GM12878 (cell line): ENCODE measurements at regions not wholly inside any gene's neighbourhood (a gene's known extent, or its start where the extent isn't known, plus 50 kb on each side); places are given as distances from the start of the nearest gene placed in this dataset.

Source experiments
- ATAC-seq: fragments of 200-7000 bp; cut with Tn5 transposase; 3 replicates; pipeline ENCODE4 v1.9.1; 2020; ENCODE audit warnings: mild to moderate bottlenecking, moderate library complexity
- BruUV-seq: library from RNA; stranded (reverse); fragments of 400-500 nt; replicated peaks from 2 replicates; lab custom pipeline; 2021; lab: Mats Ljungman, UMichigan
- CTCF ChIA-PET: fragments of 300-600 bp; sonication (Branson Sonifier 250); formaldehyde crosslinking; extraction: SDS; loops from one replicate; lab custom pipeline; 2021; ENCODE audit warnings: inconsistent platforms; lab: Yijun Ruan, JAX
- POLR2A ChIA-PET: fragments of 350-600 bp; formaldehyde crosslinking; extraction: SDS; loops from one replicate; lab custom pipeline; 2021; ENCODE audit warnings: inconsistent platforms; lab: Charles Lee
- RAD21 ChIA-PET: fragments of 300-600 bp; sonication (Branson Sonifier 250); formaldehyde crosslinking; loops from one replicate; lab custom pipeline; 2023; ENCODE audit warnings: antibody characterized with exemption; ENCODE audit not compliant: unreplicated experiment; lab: Charles Lee
- SMC1A ChIA-PET: fragments of 300-600 bp; sonication (Branson Sonifier 250); formaldehyde crosslinking; loops from one replicate; lab custom pipeline; 2023; ENCODE audit not compliant: unreplicated experiment, uncharacterized antibody; lab: Charles Lee
- DNase-seq: peaks from one replicate; pipeline ENCODE4 v3.0.0-alpha.2; 2011; ENCODE audit warnings: low read depth, low spot score
- FAIRE-seq: peaks from 3 replicates; lab custom pipeline; 2011; peaks lifted over from hg19 to GRCh38; lab: Jason Lieb, UNC
- H2AFZ ChIP-seq: 2 replicates; pipeline ENCODE4 v1.6.0; 2011; ENCODE audit warnings: low read depth, low read length, control low read depth; ENCODE audit not compliant: control insufficient read depth
- H3K27ac ChIP-seq: 2 replicates; pipeline ENCODE4 v1.5.1; 2011; ENCODE audit warnings: control low read depth; ENCODE audit not compliant: control insufficient read depth, insufficient read depth
- H3K27me3 ChIP-seq, 2 experiments: replicated peaks in 1 of 2; 2 replicates each; pipeline versions ENCODE4 v1.6.0 to v1.6.1; 2011; ENCODE audit warnings: low read length in 1 of 2; ENCODE audit not compliant: control insufficient read depth in 2 of 2, insufficient read depth in 2 of 2
- H3K36me3 ChIP-seq, 2 experiments: 2 replicates each; pipeline ENCODE4 v1.5.1; 2011; ENCODE audit warnings: low read length in 1 of 2; ENCODE audit not compliant: control insufficient read depth in 2 of 2, insufficient read depth in 2 of 2
- H3K4me1 ChIP-seq: 2 replicates; pipeline ENCODE4 v1.6.1; 2011; ENCODE audit warnings: mild to moderate bottlenecking, low read length, moderate library complexity, mixed read lengths; ENCODE audit not compliant: control insufficient read depth, insufficient read depth
- H3K4me2 ChIP-seq: 2 replicates; pipeline ENCODE4 v1.6.0; 2011; ENCODE audit warnings: control low read depth; ENCODE audit not compliant: control insufficient read depth, insufficient read depth
- H3K4me3 ChIP-seq: fragments of 200-600 bp; sonication (generic); 2 replicates; pipeline ENCODE4 v1.5.1; 2016
- H3K79me2 ChIP-seq: 2 replicates; pipeline ENCODE4 v1.6.0; 2011; ENCODE audit warnings: low read length; ENCODE audit not compliant: control insufficient read depth, insufficient read depth
- H3K9ac ChIP-seq: 2 replicates; pipeline ENCODE4 v1.8.0; 2011; ENCODE audit warnings: low read length, control low read depth, mixed read lengths; ENCODE audit not compliant: control insufficient read depth, insufficient read depth
- H3K9me3 ChIP-seq: replicated peaks from 3 replicates; pipeline ENCODE4 v1.5.1; 2011; ENCODE audit warnings: mild to moderate bottlenecking, low read length; ENCODE audit not compliant: control insufficient read depth, insufficient read depth
- H4K20me1 ChIP-seq: 2 replicates; pipeline ENCODE4 v1.6.0; 2011; ENCODE audit not compliant: control insufficient read depth, insufficient read depth
- IKZF1 ChIP-seq: fragments of 450-650 bp; conservative IDR thresholded peaks from 2 replicates; pipeline ENCODE4 v1.6.1; 2017; ENCODE audit warnings: antibody characterized with exemption, mild to moderate bottlenecking
- NKRF ChIP-seq: fragments of 450-650 bp; conservative IDR thresholded peaks from 2 replicates; pipeline ENCODE4 v1.6.1; 2017; ENCODE audit warnings: mild to moderate bottlenecking, moderate library complexity
- POLR2A ChIP-seq: IDR thresholded peaks from 2 replicates; pipeline ENCODE4 v1.6.1; 2011; ENCODE audit warnings: low read depth, mild to moderate bottlenecking, low read length
- RB1 ChIP-seq: fragments of 450-650 bp; formaldehyde crosslinking; IDR thresholded peaks from 2 replicates; pipeline ENCODE4 v1.6.1; 2017; ENCODE audit warnings: mild to moderate bottlenecking, borderline replicate concordance
- SMAD1 ChIP-seq: fragments of 450-650 bp; IDR thresholded peaks from 2 replicates; pipeline ENCODE4 v1.6.1; 2018; ENCODE audit warnings: mild to moderate bottlenecking, low read depth; ENCODE audit not compliant: partially characterized antibody
- SUPT20H ChIP-seq: IDR thresholded peaks from 2 replicates; pipeline ENCODE4 v1.6.1; 2011; ENCODE audit warnings: low read depth, mild to moderate bottlenecking, low read length, moderate library complexity, borderline replicate concordance; ENCODE audit not compliant: control insufficient read depth
- TBL1XR1 ChIP-seq: IDR thresholded peaks from 2 replicates; pipeline ENCODE4 v1.6.1; 2012; ENCODE audit warnings: low read depth, low read length, improper control_type of control experiment
- YBX1 ChIP-seq: fragments of 450-650 bp; IDR thresholded peaks from 2 replicates; pipeline ENCODE4 v1.6.1; 2016; ENCODE audit warnings: antibody characterized with exemption
- ZBTB4 ChIP-seq: fragments of 450-650 bp; formaldehyde crosslinking; IDR thresholded peaks from 2 replicates; pipeline ENCODE4 v1.4.0; 2022; ENCODE audit warnings: mild to moderate bottlenecking, moderate library complexity
- WGBS: methylation state at CpG from one replicate; pipeline ENCODE4 v1.1.6; 2016; ENCODE audit warnings: low lambda C conversion rate; ENCODE audit not compliant: insufficient replicate concordance, insufficient coverage; ENCODE audit errors: missing lambda C conversion rate; 5-methylcytosine and 5-hydroxymethylcytosine counted together
- in situ Hi-C: fragments of 300-500 bp; cut with MboI; formaldehyde crosslinking; loops from 9 replicates; pipeline ENCODE4 v1.14.3; 2018; ENCODE audit warnings: mixed read lengths
- intact Hi-C: fragments of 100-400 bp; cut with micrococcal nuclease; formaldehyde crosslinking; loops from one replicate; pipeline ENCODE4 v1.14.2; 2022; ENCODE audit not compliant: unreplicated experiment
- TF ChIP-seq, protein P1 (sequence below): IDR thresholded peaks from 2 replicates; pipeline ENCODE4 v1.6.1; 2011; ENCODE audit warnings: low read depth, low read length, improper control_type of control experiment, borderline replicate concordance
- TF ChIP-seq, protein P2 (sequence below): fragments of 450-650 bp; IDR thresholded peaks from 2 replicates; pipeline ENCODE4 v1.6.1; 2018; ENCODE audit warnings: mild to moderate bottlenecking, low read depth, moderate library complexity; ENCODE audit not compliant: partially characterized antibody

DNA sequence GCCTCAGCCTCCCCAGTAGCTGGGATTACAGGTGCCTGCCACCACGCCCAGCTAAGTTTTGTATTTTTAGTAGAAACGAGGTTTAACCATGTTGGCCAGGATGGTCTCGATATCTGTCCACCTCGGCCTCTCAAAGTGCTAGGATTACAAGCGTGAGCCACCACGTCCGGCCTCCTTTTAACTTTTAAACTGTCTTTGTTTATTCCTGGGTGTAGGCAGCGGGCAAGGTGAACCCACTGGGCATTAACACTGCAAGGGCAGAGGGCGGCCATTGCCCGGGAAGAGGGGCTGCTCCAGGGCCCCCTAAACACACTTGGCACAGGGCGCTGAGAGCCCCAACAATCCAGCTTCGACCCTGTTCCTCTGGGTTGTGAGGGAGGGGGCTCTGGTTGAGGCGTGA lies 693.6 kb downstream of the BRD1 start:
- Histone ChIP-seq H4K20me1 (no peaks in the 10 kb centered on the region), H3K36me3 (no peaks in the 10 kb centered on the region), H3K27ac (no peak overlapping the region), H2AFZ (no peak overlapping the region), H3K9ac (no peak overlapping the region), H3K4me1 (no peaks in the 10 kb centered on the region), H3K4me2 (no peak overlapping the region), H3K9me3 (no peaks in the 10 kb centered on the region; the same call in 2 of the 3 replicates), H3K4me3 (no peak overlapping the region), H3K27me3 (no peaks in the 10 kb centered on the region), H3K79me2 (no peaks in the 10 kb centered on the region)
- POLR2A ChIA-PET, result no interaction called here
- TF ChIP-seq SUPT20H (no peak), POLR2A (no peak), NKRF (no peak), YBX1 (no peak), IKZF1 (no peak), TBL1XR1 (no peak), ZBTB4 (CRISPR knock-in tag) (no peak), RB1 (no peak), SMAD1 (no peak)
- TF ChIP-seq, protein P1, sequence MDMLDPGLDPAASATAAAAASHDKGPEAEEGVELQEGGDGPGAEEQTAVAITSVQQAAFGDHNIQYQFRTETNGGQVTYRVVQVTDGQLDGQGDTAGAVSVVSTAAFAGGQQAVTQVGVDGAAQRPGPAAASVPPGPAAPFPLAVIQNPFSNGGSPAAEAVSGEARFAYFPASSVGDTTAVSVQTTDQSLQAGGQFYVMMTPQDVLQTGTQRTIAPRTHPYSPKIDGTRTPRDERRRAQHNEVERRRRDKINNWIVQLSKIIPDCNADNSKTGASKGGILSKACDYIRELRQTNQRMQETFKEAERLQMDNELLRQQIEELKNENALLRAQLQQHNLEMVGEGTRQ, result no peak
- TF ChIP-seq, protein P2, sequence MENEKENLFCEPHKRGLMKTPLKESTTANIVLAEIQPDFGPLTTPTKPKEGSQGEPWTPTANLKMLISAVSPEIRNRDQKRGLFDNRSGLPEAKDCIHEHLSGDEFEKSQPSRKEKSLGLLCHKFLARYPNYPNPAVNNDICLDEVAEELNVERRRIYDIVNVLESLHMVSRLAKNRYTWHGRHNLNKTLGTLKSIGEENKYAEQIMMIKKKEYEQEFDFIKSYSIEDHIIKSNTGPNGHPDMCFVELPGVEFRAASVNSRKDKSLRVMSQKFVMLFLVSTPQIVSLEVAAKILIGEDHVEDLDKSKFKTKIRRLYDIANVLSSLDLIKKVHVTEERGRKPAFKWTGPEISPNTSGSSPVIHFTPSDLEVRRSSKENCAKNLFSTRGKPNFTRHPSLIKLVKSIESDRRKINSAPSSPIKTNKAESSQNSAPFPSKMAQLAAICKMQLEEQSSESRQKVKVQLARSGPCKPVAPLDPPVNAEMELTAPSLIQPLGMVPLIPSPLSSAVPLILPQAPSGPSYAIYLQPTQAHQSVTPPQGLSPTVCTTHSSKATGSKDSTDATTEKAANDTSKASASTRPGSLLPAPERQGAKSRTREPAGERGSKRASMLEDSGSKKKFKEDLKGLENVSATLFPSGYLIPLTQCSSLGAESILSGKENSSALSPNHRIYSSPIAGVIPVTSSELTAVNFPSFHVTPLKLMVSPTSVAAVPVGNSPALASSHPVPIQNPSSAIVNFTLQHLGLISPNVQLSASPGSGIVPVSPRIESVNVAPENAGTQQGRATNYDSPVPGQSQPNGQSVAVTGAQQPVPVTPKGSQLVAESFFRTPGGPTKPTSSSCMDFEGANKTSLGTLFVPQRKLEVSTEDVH, result no peak
- CTCF ChIA-PET, result no interaction called here
- RAD21 ChIA-PET, result no interaction called here
- 13% methylated on average over 13 of the region's 13 CpGs for WGBS
- no peak for FAIRE-seq
- intact Hi-C loops, result no loop called here
- SMC1A ChIA-PET, result no interaction called here
- in situ Hi-C loops, result no loop called here
- no peak for DNase-seq
- no TSS peak for BruUV-seq
- no peak for ATAC-seq
